Gastrocnemius medialis (tissue), 4 donors: ENCODE measurements at regions not wholly inside any gene's neighbourhood (a gene's known extent, or its start where the extent isn't known, plus 50 kb on each side); places are given as distances from the start of the nearest gene placed in this dataset.

Source experiments
- ATAC-seq, 2 donors: fragments of 150-250 bp; one replicate each; pipeline ENCODE4 v1.9.1; 2016
- DNase-seq, 2 donors: peaks; one replicate each; pipeline ENCODE4 v3.0.0-alpha.2; 2019
- H3K27ac ChIP-seq, 4 donors: fragments of 200-600 bp; sonication (generic); 1 replicate in 1 of 4; 2 replicates in 3 of 4; pipeline ENCODE4 v1.5.1; 2016 to 2018; ENCODE audit warnings: mild to moderate bottlenecking in 2 of 4, moderate library complexity in 1 of 4
- H3K27me3 ChIP-seq, 3 donors: fragments of 200-600 bp; sonication (generic) in 2 of 3; 1 replicate in 1 of 3; 2 replicates in 2 of 3; pipeline versions ENCODE4 v1.5.1 to v1.6.0; 2016 to 2019; ENCODE audit warnings: mild to moderate bottlenecking in 1 of 3, moderate library complexity in 1 of 3
- H3K36me3 ChIP-seq, 2 donors: fragments of 200-600 bp; sonication (generic) in 1 of 2; one replicate each; pipeline ENCODE4 v1.5.1; 2017 to 2018
- H3K4me1 ChIP-seq, 2 donors: fragments of 200-600 bp; sonication (generic) in 1 of 2; one replicate each; pipeline ENCODE4 v1.5.1; 2016 to 2017; ENCODE audit warnings: mild to moderate bottlenecking in 2 of 2
- H3K4me3 ChIP-seq, 4 donors: fragments of 200-600 bp; sonication (generic) in 3 of 4; 1 replicate in 1 of 4; 2 replicates in 3 of 4; pipeline ENCODE4 v1.5.1; 2016 to 2019; ENCODE audit warnings: mild to moderate bottlenecking in 2 of 4
- H3K9me3 ChIP-seq, 3 donors: fragments of 200-600 bp; sonication (generic) in 2 of 3; 1 replicate in 1 of 3; 2 replicates in 2 of 3; pipeline ENCODE4 v1.5.1; 2016 to 2019
- CTCF ChIP-seq, 5 experiments: fragments of 450-650 bp in 3 of 5; fragments of 200-600 bp in 2 of 5; sonication (generic) in 2 of 5; IDR thresholded peaks in 4 of 5; conservative IDR thresholded peaks in 1 of 5; 1 replicate in 4 of 5; 2 replicates in 1 of 5; pipeline ENCODE4 v1.5.1; 2016 to 2019; ENCODE audit warnings: antibody characterized with exemption in 5 of 5, mild to moderate bottlenecking in 3 of 5, moderate library complexity in 3 of 5
- POLR2A ChIP-seq, 2 donors: fragments of 450-650 bp; IDR thresholded peaks; one replicate each; pipeline ENCODE4 v1.6.1; 2017; ENCODE audit warnings: antibody characterized with exemption in 2 of 2, mild to moderate bottlenecking in 2 of 2, moderate library complexity in 2 of 2
- in situ Hi-C, 4 donors: fragments of 200-750 bp; cut with MboI; loops; one replicate each; pipeline versions ENCODE4 v1.15.0 to v1.8.0; 2017; ENCODE audit warnings: low sequenced_read_pairs in 4 of 4
- intact Hi-C: fragments of 100-400 bp; cut with DNase I; formaldehyde crosslinking; loops from one replicate; pipeline ENCODE4 v1.15.1; 2023; ENCODE audit warnings: low total_unique reads

GRCh38 chr4:16284050-16284449 is 57.8 kb upstream of the TAPT1 start:
- intact Hi-C loops (no loop called here), in situ Hi-C loops (loop anchor here (10.0 to 25.0 kb wide), 4 partner anchors 1028 to 1178 kb away; no protein-coding TSS in a partner anchor)
- Histone ChIP-seq H3K4me3 (no peak overlapping the region), H3K4me1 (no peaks in the 10 kb centered on the region), H3K36me3 (no peaks in the 10 kb centered on the region), H3K9me3 (no peaks in the 10 kb centered on the region), H3K27me3 (no peaks in the 10 kb centered on the region), H3K27ac (no peak overlapping the region)
- ATAC-seq (no peak), DNase-seq (no peak)
- no peak for TF ChIP-seq CTCF (IDR thresholded peaks at IDR 0.05 in 4 of 5, conservative IDR thresholded peaks at IDR 0.05 in 1 of 5)
- TF ChIP-seq POLR2A (IDR thresholded peaks at IDR 0.05), result no peak

- intact Hi-C loops, result no loop called here
- in situ Hi-C loops, result loop anchor here in 3 of 4 donors (25.0 kb wide), 3 partner anchors 1034 to 1184 kb away; no protein-coding TSS in a partner anchor
These were observed 51.9 kb upstream of the TAPT1 start for GRCh38 chr4:16278178-16278577.

More at GRCh38 chr4:16278178-16278577, 51.9 kb upstream of the TAPT1 start:
- Histone ChIP-seq H3K4me1 (no peaks in the 10 kb centered on the region), H3K27me3 (no peaks in the 10 kb centered on the region), H3K36me3 (no peaks in the 10 kb centered on the region), H3K27ac (no peak overlapping the region), H3K4me3 (no peak overlapping the region), H3K9me3 (no peaks in the 10 kb centered on the region)
- DNase-seq, result no peak
- no peak for ATAC-seq
- no peak for TF ChIP-seq POLR2A (IDR thresholded peaks at IDR 0.05)
- TF ChIP-seq CTCF (IDR thresholded peaks at IDR 0.05 in 4 of 5, conservative IDR thresholded peaks at IDR 0.05 in 1 of 5), result peak in 1 of 5 experiments; percentile 17
